GM21717 (cell line): ENCODE measurements at regions not wholly inside any gene's neighbourhood (a gene's known extent, or its start where the extent isn't known, plus 50 kb on each side); places are given as distances from the start of the nearest gene placed in this dataset.
"Not testable (repeated sequence)": the region's sequence is repeated elsewhere in the genome, so short reads cannot be mapped to it uniquely, and the experiment has no call there.

ENCODE experiments used
- ATAC-seq: cut with Tn5 transposase; IDR thresholded peaks from one replicate; pipeline ENCODE4 v1.9.1; 2021; ENCODE audit warnings: mild to moderate bottlenecking, moderate library complexity; ENCODE audit not compliant: unreplicated experiment

GRCh38 chr6:159527351-159527750 is 165.7 kb downstream of the SOD2 start:
- no peak for ATAC-seq

- no peak for ATAC-seq
These were observed 167.5 kb downstream of the SOD2 start for GRCh38 chr6:159525445-159526025.

- ATAC-seq = no peak
These were observed 170.0 kb downstream of the SOD2 start for GRCh38 chr6:159522877-159523547.

- ATAC-seq = no peak
These were observed 171.1 kb downstream of the SOD2 start for GRCh38 chr6:159521962-159522361.

GRCh38 chr6:159520002-159520401 is 173.0 kb downstream of the SOD2 start:
- ATAC-seq = no peak

- ATAC-seq = not testable (repeated sequence)
These were observed 177.2 kb downstream of the SOD2 start for GRCh38 chr6:159515811-159516210.

- no peak for ATAC-seq
These were observed 179.1 kb downstream of the SOD2 start for GRCh38 chr6:159513914-159514313.

GRCh38 chr6:159513074-159513720 is 179.8 kb downstream of the SOD2 start:
- ATAC-seq = no peak

GRCh38 chr6:159512571-159512970 is 180.5 kb downstream of the SOD2 start:
- no peak for ATAC-seq

GRCh38 chr6:159512104-159512503 is 180.9 kb downstream of the SOD2 start:
- no peak for ATAC-seq

- ATAC-seq = no peak
These were observed 182.9 kb downstream of the SOD2 start for GRCh38 chr6:159510141-159510540.

- no peak for ATAC-seq
These were observed 184.1 kb downstream of the SOD2 start for GRCh38 chr6:159508931-159509330.

- ATAC-seq = no peak
These were observed 187.0 kb downstream of the SOD2 start for GRCh38 chr6:159506048-159506447.

GRCh38 chr6:159505140-159505922 is 187.7 kb downstream of the SOD2 start:
- ATAC-seq = no peak

GRCh38 chr6:159501558-159501957 is 191.5 kb downstream of the SOD2 start:
- ATAC-seq = no peak

- ATAC-seq = no peak
These were observed 194.0 kb downstream of the SOD2 start for GRCh38 chr6:159499034-159499433.

GRCh38 chr6:159494586-159494972 is 198.5 kb downstream of the SOD2 start:
- no peak for ATAC-seq

GRCh38 chr6:159493898-159494585 is 199.0 kb downstream of the SOD2 start:
- no peak for ATAC-seq

GRCh38 chr6:159493231-159493897 is 199.7 kb downstream of the SOD2 start:
- ATAC-seq = no peak

GRCh38 chr6:159490298-159490937 is 202.6 kb downstream of the SOD2 start:
- ATAC-seq = no peak
